ENCODE measurements at regions not wholly inside any gene's neighbourhood (a gene's known extent, or its start where the extent isn't known, plus 50 kb on each side); places are given as distances from the start of the nearest gene placed in this dataset.
"Not testable (repeated sequence)": the region's sequence is repeated elsewhere in the genome, so short reads cannot be mapped to it uniquely, and the experiment has no call there.

GRCh38 chr2:31813016-31813415, 197.8 kb downstream of the MEMO1 start:
- Mint-ChIP-seq H3K4me3 (no peak overlapping the region), H3K4me1 (peaks cover 6 to 28% (median 19%) of the 10 kb centered on the region in 7 donors), H3K9me3 (peaks cover 0 to 6% (median 0%) of the 10 kb centered on the region in 11 donors), H3K36me3 (peaks cover 0 to 1% (median 0%) of the 10 kb centered on the region in 5 donors), H3K27me3 (peaks cover 0 to 2% (median 0%) of the 10 kb centered on the region in 5 donors), H3K27ac (peak overlapping the region in 6 of 9 donors; percentile 44 to 74 (median 59))
- ChIA-PET CTCF (no interaction called here), POLR2A (no interaction called here)
- Histone ChIP-seq H3K36me3 (ENCODE audit: control insufficient read depth in 2 of 3, insufficient read depth in 3 of 3, low read length in 3 of 3) (no peaks in the 10 kb centered on the region), H3K27me3 (ENCODE audit: control insufficient read depth in 2 of 2, insufficient read depth in 2 of 2, low read length in 2 of 2) (no peaks in the 10 kb centered on the region), H3K4me3 (ENCODE audit: low read length) (no peak overlapping the region), H3K4me1 (ENCODE audit: control insufficient read depth in 2 of 2, insufficient read depth in 2 of 2, low read length in 2 of 2) (peaks cover 0 to 8% of the 10 kb centered on the region in 2 donors), H3K9me3 (ENCODE audit: control insufficient read depth in 2 of 3, low read length in 3 of 3) (no peaks in the 10 kb centered on the region), H3K27ac (ENCODE audit: low read depth, low read length) (no peak overlapping the region)
- DNase-seq (no peak), ATAC-seq (no peak)
- intact Hi-C loops (cut with micrococcal nuclease) = no loop called here

GRCh38 chr2:31812051-31812798, 198.6 kb downstream of the MEMO1 start:
- intact Hi-C loops (cut with micrococcal nuclease) = no loop called here
- peaks cover 0 to 8% of the 10 kb centered on the region in 2 donors for H3K4me1 ChIP-seq (ENCODE audit: control insufficient read depth in 2 of 2, insufficient read depth in 2 of 2, low read length in 2 of 2)
- no peaks in the 10 kb centered on the region for H3K9me3 ChIP-seq (ENCODE audit: control insufficient read depth in 2 of 3, low read length in 3 of 3)
- peak; percentile 82 for ATAC-seq
- peak overlapping the region; percentile 38 to 89 (median 70) for H3K27ac Mint-ChIP-seq
- H3K36me3 Mint-ChIP-seq = peaks cover 0 to 1% (median 0%) of the 10 kb centered on the region in 5 donors
- no peak overlapping the region for H3K4me3 ChIP-seq (ENCODE audit: low read length)
- peaks cover 6 to 28% (median 19%) of the 10 kb centered on the region in 7 donors for H3K4me1 Mint-ChIP-seq
- no peaks in the 10 kb centered on the region for H3K9me3 Mint-ChIP-seq
- peak overlapping the region; percentile 3 to 62 (median 47) for H3K4me3 Mint-ChIP-seq
- peaks cover 0 to 2% (median 0%) of the 10 kb centered on the region in 5 donors for H3K27me3 Mint-ChIP-seq
- ChIA-PET POLR2A (no interaction called here), CTCF (no interaction called here)
- no peaks in the 10 kb centered on the region for H3K27me3 ChIP-seq (ENCODE audit: control insufficient read depth in 2 of 2, insufficient read depth in 2 of 2, low read length in 2 of 2)
- peak overlapping the region; percentile 40 for H3K27ac ChIP-seq (ENCODE audit: low read depth, low read length)
- no peaks in the 10 kb centered on the region for H3K36me3 ChIP-seq (ENCODE audit: control insufficient read depth in 2 of 3, insufficient read depth in 3 of 3, low read length in 3 of 3)
- DNase-seq = peak in 7 of 9 donors; percentile 8 to 29 (median 23)

- no peak overlapping the region for H3K4me3 ChIP-seq (ENCODE audit: low read length)
- Mint-ChIP-seq H3K9me3 (no peaks in the 10 kb centered on the region), H3K27me3 (peaks cover 0 to 2% (median 0%) of the 10 kb centered on the region in 5 donors), H3K36me3 (peaks cover 0 to 1% (median 0%) of the 10 kb centered on the region in 5 donors), H3K4me1 (peaks cover 6 to 28% (median 19%) of the 10 kb centered on the region in 7 donors), H3K4me3 (peak overlapping the region in 8 of 10 donors; percentile 22 to 62 (median 50)), H3K27ac (peak overlapping the region in 8 of 9 donors; percentile 11 to 89 (median 70))
- DNase-seq (no peak), ATAC-seq (no peak)
- no peaks in the 10 kb centered on the region for H3K9me3 ChIP-seq (ENCODE audit: control insufficient read depth in 2 of 3, low read length in 3 of 3)
- H3K27me3 ChIP-seq (ENCODE audit: control insufficient read depth in 2 of 2, insufficient read depth in 2 of 2, low read length in 2 of 2) = no peaks in the 10 kb centered on the region
- intact Hi-C loops (cut with micrococcal nuclease) = no loop called here
- CTCF ChIA-PET = no interaction called here
- peak overlapping the region; percentile 40 for H3K27ac ChIP-seq (ENCODE audit: low read depth, low read length)
- POLR2A ChIA-PET = no interaction called here
- H3K36me3 ChIP-seq (ENCODE audit: control insufficient read depth in 2 of 3, insufficient read depth in 3 of 3, low read length in 3 of 3) = no peaks in the 10 kb centered on the region
- peaks cover 0 to 8% of the 10 kb centered on the region in 2 donors for H3K4me1 ChIP-seq (ENCODE audit: control insufficient read depth in 2 of 2, insufficient read depth in 2 of 2, low read length in 2 of 2)
Measured at GRCh38 chr2:31811482-31811881, 199.3 kb downstream of the MEMO1 start.

- no peak for DNase-seq
- peaks cover 0 to 1% (median 0%) of the 10 kb centered on the region in 5 donors for H3K36me3 Mint-ChIP-seq
- intact Hi-C loops (cut with micrococcal nuclease) = no loop called here
- no peaks in the 10 kb centered on the region for H3K9me3 Mint-ChIP-seq
- Histone ChIP-seq H3K9me3 (ENCODE audit: control insufficient read depth in 2 of 3, low read length in 3 of 3) (no peaks in the 10 kb centered on the region), H3K4me1 (ENCODE audit: control insufficient read depth in 2 of 2, insufficient read depth in 2 of 2, low read length in 2 of 2) (peaks cover 0 to 8% of the 10 kb centered on the region in 2 donors), H3K4me3 (ENCODE audit: low read length) (no peak overlapping the region), H3K36me3 (ENCODE audit: control insufficient read depth in 2 of 3, insufficient read depth in 3 of 3, low read length in 3 of 3) (no peaks in the 10 kb centered on the region), H3K27me3 (ENCODE audit: control insufficient read depth in 2 of 2, insufficient read depth in 2 of 2, low read length in 2 of 2) (no peaks in the 10 kb centered on the region), H3K27ac (ENCODE audit: low read depth, low read length) (no peak overlapping the region)
- H3K27me3 Mint-ChIP-seq = peaks cover 0 to 2% (median 0%) of the 10 kb centered on the region in 5 donors
- peak overlapping the region in 2 of 9 donors; percentile 25 to 72 for H3K27ac Mint-ChIP-seq
- no peak for ATAC-seq
- peaks cover 6 to 28% (median 19%) of the 10 kb centered on the region in 7 donors for H3K4me1 Mint-ChIP-seq
- H3K4me3 Mint-ChIP-seq = no peak overlapping the region
- POLR2A ChIA-PET = interaction anchor here (0.5 kb wide), 1 partner anchor 22 kb away, joined by 3 read pairs; no protein-coding TSS in a partner anchor
- CTCF ChIA-PET = no interaction called here
Measured at GRCh38 chr2:31810200-31810917, 200.4 kb downstream of the MEMO1 start.

- Mint-ChIP-seq H3K4me1 (peaks cover 0 to 8% (median 4%) of the 10 kb centered on the region in 7 donors), H3K4me3 (no peak overlapping the region), H3K27ac (no peak overlapping the region), H3K27me3 (peaks cover 0 to 11% (median 0%) of the 10 kb centered on the region in 5 donors), H3K36me3 (peaks cover 0 to 4% (median 0%) of the 10 kb centered on the region in 5 donors), H3K9me3 (peaks cover 0 to 7% (median 0%) of the 10 kb centered on the region in 11 donors)
- Histone ChIP-seq H3K9me3 (ENCODE audit: control insufficient read depth in 2 of 3, low read length in 3 of 3) (no peaks in the 10 kb centered on the region), H3K36me3 (ENCODE audit: control insufficient read depth in 2 of 3, insufficient read depth in 3 of 3, low read length in 3 of 3) (no peaks in the 10 kb centered on the region), H3K4me1 (ENCODE audit: control insufficient read depth in 2 of 2, insufficient read depth in 2 of 2, low read length in 2 of 2) (no peaks in the 10 kb centered on the region), H3K4me3 (ENCODE audit: low read length) (no peak overlapping the region), H3K27me3 (ENCODE audit: control insufficient read depth in 2 of 2, insufficient read depth in 2 of 2, low read length in 2 of 2) (no peaks in the 10 kb centered on the region), H3K27ac (ENCODE audit: low read depth, low read length) (no peak overlapping the region)
- intact Hi-C loops (cut with micrococcal nuclease) = no loop called here
- ChIA-PET POLR2A (no interaction called here), CTCF (no interaction called here)
- DNase-seq = no peak
- no peak for ATAC-seq
Measured at GRCh38 chr2:31805688-31806087, 205.1 kb downstream of the MEMO1 start.

GRCh38 chr2:31803481-31804153, 207.2 kb downstream of the MEMO1 start:
- peaks cover 0 to 15% (median 5%) of the 10 kb centered on the region in 11 donors for H3K9me3 Mint-ChIP-seq
- ATAC-seq; H3K4me3 ChIP-seq (ENCODE audit: low read length); H3K4me1 Mint-ChIP-seq; H3K36me3 Mint-ChIP-seq; POLR2A ChIA-PET; H3K9me3 ChIP-seq (ENCODE audit: control insufficient read depth in 2 of 3, low read length in 3 of 3); H3K27ac ChIP-seq (ENCODE audit: low read depth, low read length); H3K36me3 ChIP-seq (ENCODE audit: control insufficient read depth in 2 of 3, insufficient read depth in 3 of 3, low read length in 3 of 3); H3K4me3 Mint-ChIP-seq; H3K27ac Mint-ChIP-seq; H3K27me3 ChIP-seq (ENCODE audit: control insufficient read depth in 2 of 2, insufficient read depth in 2 of 2, low read length in 2 of 2); intact Hi-C loops (cut with micrococcal nuclease); DNase-seq; H3K4me1 ChIP-seq (ENCODE audit: control insufficient read depth in 2 of 2, insufficient read depth in 2 of 2, low read length in 2 of 2): not testable (repeated sequence)
- CTCF ChIA-PET = interaction anchor here (0.6 kb wide), 1 partner anchor 852 kb away, joined by 5 read pairs; no protein-coding TSS in a partner anchor
- peaks cover 0 to 11% (median 0%) of the 10 kb centered on the region in 5 donors for H3K27me3 Mint-ChIP-seq

Measured in naive thymus-derived CD4-positive, alpha-beta T cell (primary cell).